Right kidney (tissue), 1 donor: ENCODE measurements at regions not wholly inside any gene's neighbourhood (a gene's known extent, or its start where the extent isn't known, plus 50 kb on each side); places are given as distances from the start of the nearest gene placed in this dataset.
"Not testable (repeated sequence)": the region's sequence is repeated elsewhere in the genome, so short reads cannot be mapped to it uniquely, and the experiment has no call there.

ENCODE experiments used
- DNase-seq: peaks from one replicate; pipeline ENCODE4 v3.0.0-alpha.2; 2016

GRCh38 chr2:22912398-22912797, 472.6 kb upstream of the KLHL29 start:
- no peak for DNase-seq

GRCh38 chr2:22929998-22930397, 455.0 kb upstream of the KLHL29 start:
- DNase-seq, result no peak

GRCh38 chr2:22930781-22931180, 454.2 kb upstream of the KLHL29 start:
- DNase-seq, result no peak

GRCh38 chr2:22932288-22932687, 452.7 kb upstream of the KLHL29 start:
- DNase-seq, result no peak

GRCh38 chr2:22934747-22935146, 450.2 kb upstream of the KLHL29 start:
- no peak for DNase-seq

- DNase-seq, result no peak
These were observed 442.5 kb upstream of the KLHL29 start for GRCh38 chr2:22942441-22942840.

GRCh38 chr2:22944143-22944542, 440.8 kb upstream of the KLHL29 start:
- no peak for DNase-seq

- no peak for DNase-seq
These were observed 438.4 kb upstream of the KLHL29 start for GRCh38 chr2:22946553-22946952.

- no peak for DNase-seq
These were observed 437.2 kb upstream of the KLHL29 start for GRCh38 chr2:22947741-22948140.

- DNase-seq, result no peak
These were observed 434.5 kb upstream of the KLHL29 start for GRCh38 chr2:22950431-22950830.

GRCh38 chr2:22952656-22953225, 432.2 kb upstream of the KLHL29 start:
- no peak for DNase-seq

GRCh38 chr2:22957446-22957845, 427.5 kb upstream of the KLHL29 start:
- no peak for DNase-seq

- no peak for DNase-seq
These were observed 426.7 kb upstream of the KLHL29 start for GRCh38 chr2:22958308-22958707.

- no peak for DNase-seq
These were observed 417.2 kb upstream of the KLHL29 start for GRCh38 chr2:22967756-22968155.

- DNase-seq, result no peak
These were observed 414.5 kb upstream of the KLHL29 start for GRCh38 chr2:22970284-22970975.

GRCh38 chr2:22970991-22971390, 414.0 kb upstream of the KLHL29 start:
- no peak for DNase-seq

GRCh38 chr2:22981785-22982184, 403.2 kb upstream of the KLHL29 start:
- DNase-seq, result no peak

GRCh38 chr2:22984152-22984551, 400.8 kb upstream of the KLHL29 start:
- DNase-seq, result not testable (repeated sequence)

GRCh38 chr2:22990246-22990645, 394.7 kb upstream of the KLHL29 start:
- no peak for DNase-seq

- no peak for DNase-seq
These were observed 393.1 kb upstream of the KLHL29 start for GRCh38 chr2:22991844-22992243.

GRCh38 chr2:22992441-22992840, 392.5 kb upstream of the KLHL29 start:
- no peak for DNase-seq

- DNase-seq, result no peak
These were observed 391.7 kb upstream of the KLHL29 start for GRCh38 chr2:22993250-22993649.

GRCh38 chr2:22995576-22995975, 389.4 kb upstream of the KLHL29 start:
- no peak for DNase-seq

GRCh38 chr2:22996911-22997310, 388.1 kb upstream of the KLHL29 start:
- no peak for DNase-seq

- no peak for DNase-seq
These were observed 386.6 kb upstream of the KLHL29 start for GRCh38 chr2:22998359-22998758.
